ENCODE measurements at regions not wholly inside any gene's neighbourhood (a gene's known extent, or its start where the extent isn't known, plus 50 kb on each side); places are given as distances from the start of the nearest gene placed in this dataset.

GRCh38 chr5:87649455-87649854 is 236.7 kb upstream of the CCNH start:
- 93 to 97% methylated on average over 4 of the region's 4 CpGs for WGBS, 2 donors
- no peak overlapping the region for H3K4me3 ChIP-seq
- H3K36me3 ChIP-seq, result no peaks in the 10 kb centered on the region
- no peak overlapping the region for H3K27ac ChIP-seq
- no peaks in the 10 kb centered on the region for H3K27me3 ChIP-seq
- no peak for DNase-seq (ENCODE audit: low spot score in 2 of 2)
- peaks cover 0 to 5% (median 0%) of the 10 kb centered on the region in 4 donors for H3K4me1 ChIP-seq
- H3K9me3 ChIP-seq, result no peaks in the 10 kb centered on the region
- no peak for TF ChIP-seq EP300 (IDR thresholded peaks at IDR 0.05)
- no peak for TF ChIP-seq POLR2A (IDR thresholded peaks at IDR 0.05)
- no peak for TF ChIP-seq CTCF (IDR thresholded peaks at IDR 0.05)

- H3K27ac ChIP-seq, result no peak overlapping the region
- no peak for DNase-seq (ENCODE audit: low spot score in 2 of 2)
- H3K9me3 ChIP-seq, result no peaks in the 10 kb centered on the region
- H3K36me3 ChIP-seq, result no peaks in the 10 kb centered on the region
- TF ChIP-seq CTCF (IDR thresholded peaks at IDR 0.05) (no peak), POLR2A (IDR thresholded peaks at IDR 0.05) (no peak), EP300 (IDR thresholded peaks at IDR 0.05) (no peak)
- peaks cover 0 to 5% (median 0%) of the 10 kb centered on the region in 4 donors for H3K4me1 ChIP-seq
- H3K27me3 ChIP-seq, result no peaks in the 10 kb centered on the region
- 37 to 42% methylated on average over 3 of the region's 3 CpGs for whole genome bisulfite sequencing, 2 donors
- H3K4me3 ChIP-seq, result no peak overlapping the region
Observed at GRCh38 chr5:87645224-87645623, 232.5 kb upstream of the CCNH start.

- H3K4me1 ChIP-seq, result peaks cover 0 to 5% (median 0%) of the 10 kb centered on the region in 4 donors
- no peaks in the 10 kb centered on the region for H3K36me3 ChIP-seq
- TF ChIP-seq EP300 (IDR thresholded peaks at IDR 0.05) (no peak), CTCF (IDR thresholded peaks at IDR 0.05) (no peak), POLR2A (IDR thresholded peaks at IDR 0.05) (no peak)
- no peaks in the 10 kb centered on the region for H3K9me3 ChIP-seq
- no peak for DNase-seq (ENCODE audit: low spot score in 2 of 2)
- H3K4me3 ChIP-seq, result no peak overlapping the region
- H3K27me3 ChIP-seq, result no peaks in the 10 kb centered on the region
- H3K27ac ChIP-seq, result no peak overlapping the region
Observed at GRCh38 chr5:87640902-87641301, 228.2 kb upstream of the CCNH start.

- Histone ChIP-seq H3K9me3 (no peaks in the 10 kb centered on the region), H3K4me1 (no peaks in the 10 kb centered on the region), H3K27ac (no peak overlapping the region), H3K27me3 (no peaks in the 10 kb centered on the region), H3K4me3 (no peak overlapping the region), H3K36me3 (no peaks in the 10 kb centered on the region)
- TF ChIP-seq EP300 (IDR thresholded peaks at IDR 0.05) (no peak), CTCF (IDR thresholded peaks at IDR 0.05) (no peak), POLR2A (IDR thresholded peaks at IDR 0.05) (no peak)
- WGBS, 2 donors, result 83 to 84% methylated on average over 1 of the region's 1 CpG
- DNase-seq (ENCODE audit: low spot score in 2 of 2), result no peak
Observed at GRCh38 chr5:87627363-87627762, 214.6 kb upstream of the CCNH start.

- Histone ChIP-seq H3K9me3 (no peaks in the 10 kb centered on the region), H3K27ac (no peak overlapping the region), H3K27me3 (no peaks in the 10 kb centered on the region), H3K4me3 (no peak overlapping the region), H3K4me1 (no peaks in the 10 kb centered on the region), H3K36me3 (no peaks in the 10 kb centered on the region)
- TF ChIP-seq POLR2A (IDR thresholded peaks at IDR 0.05) (no peak), EP300 (IDR thresholded peaks at IDR 0.05) (no peak), CTCF (IDR thresholded peaks at IDR 0.05) (no peak)
- no peak for DNase-seq (ENCODE audit: low spot score in 2 of 2)
- WGBS, 2 donors, result 26 to 36% methylated on average over 1 of the region's 1 CpG
Observed at GRCh38 chr5:87608385-87608784, 195.7 kb upstream of the CCNH start.

Measured in tibial nerve (tissue), 4 donors.